Cardiac muscle cell (in vitro differentiated cells and primary cell): ENCODE measurements at regions not wholly inside any gene's neighbourhood (a gene's known extent, or its start where the extent isn't known, plus 50 kb on each side); places are given as distances from the start of the nearest gene placed in this dataset.
"Not testable (repeated sequence)": the region's sequence is repeated elsewhere in the genome, so short reads cannot be mapped to it uniquely, and the experiment has no call there.

Source experiments
- DNase-seq, 2 donors: peaks; one replicate each; pipeline versions ENCODE4 v3.0.0 to v3.0.0-alpha.2; 2010 to 2017; ENCODE audit warnings: low read depth in 1 of 2, low spot score in 1 of 2
- H3K27ac ChIP-seq: fragments of 200-600 bp; sonication (generic); 2 replicates; pipeline ENCODE4 v1.5.1; 2016
- H3K27me3 ChIP-seq: fragments of 200-600 bp; sonication (generic); 2 replicates; pipeline ENCODE4 v1.6.0; 2016; ENCODE audit warnings: control low read depth
- H3K36me3 ChIP-seq: fragments of 200-600 bp; sonication (generic); 2 replicates; pipeline ENCODE4 v1.5.1; 2016; ENCODE audit warnings: control low read depth
- H3K4me1 ChIP-seq: fragments of 200-600 bp; sonication (generic); 2 replicates; pipeline ENCODE4 v1.8.1; 2017; ENCODE audit warnings: low read depth, mild to moderate bottlenecking, mixed run types
- H3K4me3 ChIP-seq: fragments of 200-600 bp; sonication (generic); 2 replicates; pipeline ENCODE4 v1.5.1; 2016; ENCODE audit warnings: mild to moderate bottlenecking
- H3K9me3 ChIP-seq: fragments of 200-600 bp; sonication (generic); 2 replicates; pipeline ENCODE4 v1.5.1; 2017; ENCODE audit warnings: low read depth, mild to moderate bottlenecking, control low read depth
- TF ChIP-seq, protein P1 (sequence below): IDR thresholded peaks from 2 replicates; pipeline ENCODE4 v1.5.1; 2012; ENCODE audit warnings: low read depth, mild to moderate bottlenecking, low read length

DNA sequence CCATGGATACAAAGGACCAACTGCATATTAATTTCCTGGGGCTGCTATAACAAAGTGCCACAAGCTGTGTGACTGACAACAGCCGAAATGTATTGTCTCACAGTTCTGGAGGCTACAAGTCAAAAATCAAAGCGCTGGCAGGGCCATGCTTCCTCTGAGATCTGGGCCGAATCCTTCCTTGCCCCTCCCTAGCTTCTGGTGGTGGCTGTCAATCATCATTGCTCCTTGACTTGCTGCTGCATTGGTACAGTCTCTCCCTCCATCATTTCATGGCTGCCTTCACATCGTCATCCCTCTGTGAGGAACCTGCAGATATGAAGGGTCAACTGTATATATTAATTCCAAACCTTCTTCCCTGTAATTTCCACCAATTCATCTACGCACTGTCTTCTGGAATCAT is 118.3 kb downstream of the EXOC5 start:
- Histone ChIP-seq H3K27me3 (no peaks in the 10 kb centered on the region), H3K9me3 (no peaks in the 10 kb centered on the region), H3K4me3 (no peak overlapping the region), H3K27ac (no peak overlapping the region), H3K4me1 (no peaks in the 10 kb centered on the region), H3K36me3 (no peaks in the 10 kb centered on the region)
- TF ChIP-seq, protein P1, sequence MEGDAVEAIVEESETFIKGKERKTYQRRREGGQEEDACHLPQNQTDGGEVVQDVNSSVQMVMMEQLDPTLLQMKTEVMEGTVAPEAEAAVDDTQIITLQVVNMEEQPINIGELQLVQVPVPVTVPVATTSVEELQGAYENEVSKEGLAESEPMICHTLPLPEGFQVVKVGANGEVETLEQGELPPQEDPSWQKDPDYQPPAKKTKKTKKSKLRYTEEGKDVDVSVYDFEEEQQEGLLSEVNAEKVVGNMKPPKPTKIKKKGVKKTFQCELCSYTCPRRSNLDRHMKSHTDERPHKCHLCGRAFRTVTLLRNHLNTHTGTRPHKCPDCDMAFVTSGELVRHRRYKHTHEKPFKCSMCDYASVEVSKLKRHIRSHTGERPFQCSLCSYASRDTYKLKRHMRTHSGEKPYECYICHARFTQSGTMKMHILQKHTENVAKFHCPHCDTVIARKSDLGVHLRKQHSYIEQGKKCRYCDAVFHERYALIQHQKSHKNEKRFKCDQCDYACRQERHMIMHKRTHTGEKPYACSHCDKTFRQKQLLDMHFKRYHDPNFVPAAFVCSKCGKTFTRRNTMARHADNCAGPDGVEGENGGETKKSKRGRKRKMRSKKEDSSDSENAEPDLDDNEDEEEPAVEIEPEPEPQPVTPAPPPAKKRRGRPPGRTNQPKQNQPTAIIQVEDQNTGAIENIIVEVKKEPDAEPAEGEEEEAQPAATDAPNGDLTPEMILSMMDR, result no peak
- no peak for DNase-seq

DNA sequence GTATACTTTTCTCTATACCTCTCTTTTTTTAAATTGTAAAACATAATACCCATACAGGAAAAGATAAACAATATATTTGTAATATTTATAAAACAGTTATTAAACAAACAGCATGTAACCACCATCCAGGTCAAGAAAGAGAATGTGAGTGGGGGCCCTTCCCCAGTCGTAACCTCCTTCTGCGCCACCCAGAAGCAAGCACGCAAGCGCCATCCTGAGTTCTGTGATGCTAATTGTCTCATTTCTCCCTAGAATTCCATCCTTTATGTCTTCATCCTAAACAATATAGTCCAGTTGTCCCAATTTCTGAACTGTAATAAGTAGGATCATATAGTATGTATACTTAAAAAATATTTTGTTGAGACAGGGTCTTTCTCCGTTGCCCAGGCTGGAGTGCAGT is 129.5 kb downstream of the EXOC5 start:
- Histone ChIP-seq H3K4me3 (no peak overlapping the region), H3K4me1 (peaks cover 14% of the 10 kb centered on the region), H3K9me3 (no peaks in the 10 kb centered on the region), H3K36me3 (no peaks in the 10 kb centered on the region), H3K27me3 (no peaks in the 10 kb centered on the region), H3K27ac (no peak overlapping the region)
- TF ChIP-seq, protein P1, result no peak
- no peak for DNase-seq

DNA sequence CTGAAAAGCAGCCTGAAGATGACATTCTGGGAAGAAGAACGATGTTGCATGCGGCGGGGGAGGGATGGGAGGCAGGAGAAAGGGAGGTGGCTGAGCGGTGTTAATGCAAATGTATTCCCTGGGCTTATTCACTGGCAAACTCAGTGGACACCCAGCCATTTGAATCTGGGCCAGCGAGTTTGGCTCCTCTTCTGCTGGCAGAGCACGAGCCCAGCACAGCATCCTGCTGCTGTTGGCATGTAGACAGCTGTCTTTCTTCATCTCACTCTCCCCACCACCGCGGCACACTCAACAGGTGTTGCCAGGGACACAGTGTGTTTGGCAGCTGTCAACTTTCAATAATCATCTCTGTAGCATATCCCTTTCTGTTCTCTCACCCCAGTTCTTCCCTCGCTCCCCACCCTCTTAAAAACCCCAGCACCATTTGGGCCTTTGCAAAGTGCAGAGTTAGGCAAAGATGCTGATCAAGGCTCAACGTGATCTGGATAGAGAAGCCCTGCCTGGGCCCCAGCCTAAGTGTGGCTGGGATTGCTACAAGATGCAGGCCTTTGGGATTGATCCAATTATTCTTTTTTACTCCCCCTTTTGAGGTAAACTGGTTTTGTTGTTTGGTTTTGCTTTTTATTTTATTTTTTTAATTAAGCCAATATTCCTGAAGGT is 131.9 kb downstream of the EXOC5 start:
- H3K27ac ChIP-seq, result no peak overlapping the region
- no peak overlapping the region for H3K4me3 ChIP-seq
- peaks cover 14% of the 10 kb centered on the region for H3K4me1 ChIP-seq
- H3K27me3 ChIP-seq, result no peaks in the 10 kb centered on the region
- H3K36me3 ChIP-seq, result no peaks in the 10 kb centered on the region
- TF ChIP-seq, protein P1, result no peak
- H3K9me3 ChIP-seq, result no peaks in the 10 kb centered on the region
- DNase-seq, result no peak

DNA sequence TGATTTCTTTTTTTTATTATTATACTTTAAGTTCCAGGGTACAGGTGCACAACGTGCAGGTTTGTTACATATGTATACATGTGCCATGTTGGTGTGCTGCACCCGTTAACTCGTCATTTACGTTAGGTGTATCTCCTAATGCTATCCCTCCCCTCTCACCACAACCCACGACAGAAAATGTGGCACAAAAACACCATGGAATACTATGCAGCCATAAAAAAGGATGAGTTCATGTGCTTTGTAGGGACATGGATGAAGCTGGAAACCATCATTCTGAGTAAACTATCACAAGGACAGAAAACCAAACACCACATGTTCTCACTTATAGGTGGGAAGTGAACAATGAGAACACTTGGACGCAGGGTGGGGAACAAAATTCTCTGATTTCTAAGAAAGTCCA is 140.9 kb downstream of the EXOC5 start:
- H3K36me3 ChIP-seq, H3K4me3 ChIP-seq, DNase-seq, H3K27ac ChIP-seq, H3K27me3 ChIP-seq, H3K9me3 ChIP-seq, H3K4me1 ChIP-seq: not testable (repeated sequence)

DNA sequence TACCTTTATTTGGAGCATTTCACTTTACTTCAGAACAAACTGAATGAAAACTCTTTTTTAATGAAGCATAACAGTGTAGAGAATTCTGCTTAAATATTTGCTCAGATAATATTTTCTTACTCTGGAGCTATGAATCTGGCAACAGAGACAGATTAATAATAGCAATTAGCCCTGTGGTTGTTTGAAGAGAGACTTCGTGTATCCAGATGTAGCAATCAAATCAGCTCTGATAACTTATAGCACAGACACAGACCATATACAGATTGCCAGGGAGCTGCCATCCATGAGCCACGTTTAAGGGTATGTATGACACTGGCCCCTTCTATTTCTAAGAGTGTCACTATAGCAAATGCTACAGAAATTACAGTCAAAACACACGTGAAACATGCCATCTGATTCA is 146.6 kb downstream of the EXOC5 start:
- H3K36me3 ChIP-seq, result no peaks in the 10 kb centered on the region
- H3K27me3 ChIP-seq, result no peaks in the 10 kb centered on the region
- no peaks in the 10 kb centered on the region for H3K9me3 ChIP-seq
- DNase-seq, result no peak
- TF ChIP-seq, protein P1, result no peak
- H3K4me1 ChIP-seq, result no peaks in the 10 kb centered on the region
- no peak overlapping the region for H3K27ac ChIP-seq
- H3K4me3 ChIP-seq, result no peak overlapping the region

DNA sequence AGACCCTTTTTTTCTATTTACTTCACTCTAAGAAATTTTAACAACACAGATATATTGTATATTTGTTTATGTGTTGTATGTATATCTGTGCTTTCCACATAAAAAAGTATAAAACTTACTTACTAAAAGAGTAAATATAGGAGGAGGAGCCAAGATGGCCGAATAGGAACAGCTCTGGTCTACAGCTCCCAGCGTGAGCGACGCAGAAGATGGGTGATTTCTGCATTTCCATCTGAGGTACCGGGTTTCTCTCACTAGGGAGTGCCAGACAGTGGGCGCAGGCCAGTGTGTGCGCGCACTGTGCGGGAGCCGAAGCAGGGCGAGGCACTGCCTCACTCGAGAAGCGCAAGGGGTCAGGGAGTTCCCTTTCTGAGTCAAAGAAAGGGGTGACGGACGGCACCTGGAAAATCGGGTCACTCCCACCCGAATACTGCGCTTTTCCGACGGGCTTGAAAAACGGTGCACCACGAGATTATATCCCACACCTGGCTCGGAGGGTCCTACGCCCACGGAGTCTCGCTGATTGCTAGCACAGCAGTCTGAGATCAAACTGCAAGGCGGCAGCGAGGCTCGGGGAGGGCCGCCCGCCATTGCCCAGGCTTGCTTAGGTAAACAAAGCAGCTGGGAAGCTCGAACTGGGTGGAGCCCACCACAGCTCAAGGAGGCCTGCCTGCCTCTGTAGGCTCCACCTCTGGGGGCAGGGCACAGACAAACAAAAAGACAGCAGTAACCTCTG is 156.5 kb downstream of the EXOC5 start:
- not testable (repeated sequence) for H3K9me3 ChIP-seq, H3K27me3 ChIP-seq, DNase-seq, H3K4me1 ChIP-seq, H3K36me3 ChIP-seq
- H3K4me3 ChIP-seq, result peak overlapping the region; percentile 27
- peak overlapping the region; percentile 87 for H3K27ac ChIP-seq

DNA sequence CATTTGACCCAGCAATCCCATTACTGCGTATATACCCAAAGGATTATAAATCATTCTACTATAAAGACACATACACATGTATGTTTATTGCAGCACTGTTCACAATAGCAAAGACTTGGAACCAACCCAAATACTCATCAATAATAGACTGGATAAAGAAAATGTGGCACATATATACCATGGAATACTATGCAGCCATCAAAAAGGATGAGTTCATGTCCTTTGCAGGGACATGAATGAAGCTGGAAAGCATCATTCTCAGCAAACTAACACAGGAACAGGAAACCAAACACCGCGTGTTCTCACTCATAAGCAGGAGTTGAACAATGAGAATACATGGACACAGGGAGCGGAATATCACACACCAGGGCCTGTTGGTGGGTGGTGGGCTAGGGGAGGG is 158.3 kb downstream of the EXOC5 start:
- not testable (repeated sequence) for H3K4me1 ChIP-seq, H3K9me3 ChIP-seq, H3K27ac ChIP-seq, DNase-seq, H3K4me3 ChIP-seq, H3K27me3 ChIP-seq, H3K36me3 ChIP-seq
